Esophagus squamous epithelium (tissue), 5 donors: ENCODE measurements at regions not wholly inside any gene's neighbourhood (a gene's known extent, or its start where the extent isn't known, plus 50 kb on each side); places are given as distances from the start of the nearest gene placed in this dataset.

Experiments
- DNase-seq: peaks from one replicate; lab custom pipeline; 2025; lab: John Stamatoyannopoulos, UW
- H3K27ac ChIP-seq, 4 donors: fragments of 200-600 bp; sonication (generic); one replicate each; pipeline ENCODE4 v1.5.1; 2016 to 2019; ENCODE audit warnings: mild to moderate bottlenecking in 1 of 4
- H3K27me3 ChIP-seq, 4 donors: fragments of 200-600 bp; sonication (generic); 1 replicate in 3 of 4; 2 replicates in 1 of 4; pipeline versions ENCODE4 v1.5.1 to v1.6.0; 2017 to 2021; ENCODE audit warnings: antibody characterized with exemption in 1 of 4
- H3K36me3 ChIP-seq, 3 donors: fragments of 200-600 bp; sonication (generic); one replicate each; pipeline ENCODE4 v1.5.1; 2016 to 2019
- H3K4me1 ChIP-seq, 3 donors: fragments of 200-600 bp; sonication (generic); one replicate each; pipeline ENCODE4 v1.5.1; 2017 to 2019
- H3K4me3 ChIP-seq, 4 donors: fragments of 200-600 bp; sonication (generic); 1 replicate in 3 of 4; 2 replicates in 1 of 4; pipeline ENCODE4 v1.5.1; 2016 to 2019; ENCODE audit warnings: mild to moderate bottlenecking in 2 of 4, moderate library complexity in 1 of 4
- H3K9me3 ChIP-seq, 3 donors: fragments of 200-600 bp; sonication (generic); one replicate each; pipeline ENCODE4 v1.5.1; 2016 to 2019
- CTCF ChIP-seq, 6 experiments: fragments of 450-650 bp in 4 of 6; fragments of 200-600 bp in 2 of 6; sonication (generic) in 2 of 6; IDR thresholded peaks; one replicate each; pipeline ENCODE4 v1.5.1; 2016 to 2019; ENCODE audit warnings: antibody characterized with exemption in 6 of 6, mild to moderate bottlenecking in 4 of 6, moderate library complexity in 4 of 6
- POLR2A ChIP-seq, 4 donors: fragments of 450-650 bp; IDR thresholded peaks; one replicate each; pipeline ENCODE4 v1.6.1; 2017; ENCODE audit warnings: antibody characterized with exemption in 4 of 4, mild to moderate bottlenecking in 4 of 4, moderate library complexity in 3 of 4
- WGBS, 2 donors: methylation state at CpG; one replicate each; pipeline ENCODE4 v1.1.5; 2018; 5-methylcytosine and 5-hydroxymethylcytosine counted together
- intact Hi-C: fragments of 100-400 bp; cut with DNase I; formaldehyde crosslinking; loops from one replicate; pipeline ENCODE4 v1.15.0; 2022
- donor health status: DM: yes; HTN: yes; CAD: no.

GRCh38 chr1:190540366-190540765 is 62.7 kb upstream of the BRINP3 start:
- TF ChIP-seq POLR2A (IDR thresholded peaks at IDR 0.05) (no peak), CTCF (IDR thresholded peaks at IDR 0.05) (no peak)
- no peaks in the 10 kb centered on the region for H3K36me3 ChIP-seq
- intact Hi-C loops, result no loop called here
- H3K9me3 ChIP-seq, result no peaks in the 10 kb centered on the region
- no peaks in the 10 kb centered on the region for H3K4me1 ChIP-seq
- no peak for DNase-seq
- no peaks in the 10 kb centered on the region for H3K27me3 ChIP-seq
- no peak overlapping the region for H3K27ac ChIP-seq
- H3K4me3 ChIP-seq, result no peak overlapping the region

- no peaks in the 10 kb centered on the region for H3K27me3 ChIP-seq
- TF ChIP-seq POLR2A (IDR thresholded peaks at IDR 0.05) (no peak), CTCF (IDR thresholded peaks at IDR 0.05) (no peak)
- peaks cover 0 to 3% (median 0%) of the 10 kb centered on the region in 3 donors for H3K9me3 ChIP-seq
- no peak overlapping the region for H3K4me3 ChIP-seq
- DNase-seq, result no peak
- no peak overlapping the region for H3K27ac ChIP-seq
- H3K36me3 ChIP-seq, result no peaks in the 10 kb centered on the region
- 36 to 68% methylated on average over 1 of the region's 1 CpG for WGBS, 2 donors
- H3K4me1 ChIP-seq, result no peaks in the 10 kb centered on the region
- intact Hi-C loops, result no loop called here
These were observed 74.0 kb upstream of the BRINP3 start for GRCh38 chr1:190551638-190552037.

- no peak overlapping the region for H3K4me3 ChIP-seq
- intact Hi-C loops, result no loop called here
- no peaks in the 10 kb centered on the region for H3K4me1 ChIP-seq
- H3K27ac ChIP-seq, result no peak overlapping the region
- TF ChIP-seq POLR2A (IDR thresholded peaks at IDR 0.05) (no peak), CTCF (IDR thresholded peaks at IDR 0.05) (no peak)
- no peaks in the 10 kb centered on the region for H3K36me3 ChIP-seq
- H3K9me3 ChIP-seq, result peaks cover 0 to 4% (median 0%) of the 10 kb centered on the region in 3 donors
- WGBS, 2 donors, result 69 to 71% methylated on average over 1 of the region's 1 CpG
- no peak for DNase-seq
- no peaks in the 10 kb centered on the region for H3K27me3 ChIP-seq
These were observed 82.6 kb upstream of the BRINP3 start for GRCh38 chr1:190560161-190560681.

GRCh38 chr1:190563230-190563629 is 85.6 kb upstream of the BRINP3 start:
- TF ChIP-seq CTCF (IDR thresholded peaks at IDR 0.05), result no peak
- TF ChIP-seq POLR2A (IDR thresholded peaks at IDR 0.05), result no peak
- DNase-seq, result no peak
- WGBS, 2 donors, result 45 to 71% methylated on average over 3 to 7 of the region's 9 CpGs
- peaks cover 0 to 4% (median 0%) of the 10 kb centered on the region in 3 donors for H3K9me3 ChIP-seq
- intact Hi-C loops, result no loop called here
- no peak overlapping the region for H3K27ac ChIP-seq
- no peaks in the 10 kb centered on the region for H3K27me3 ChIP-seq
- H3K4me3 ChIP-seq, result no peak overlapping the region
- no peaks in the 10 kb centered on the region for H3K4me1 ChIP-seq
- H3K36me3 ChIP-seq, result no peaks in the 10 kb centered on the region

GRCh38 chr1:190564117-190564516 is 86.5 kb upstream of the BRINP3 start:
- no peak for TF ChIP-seq CTCF (IDR thresholded peaks at IDR 0.05)
- TF ChIP-seq POLR2A (IDR thresholded peaks at IDR 0.05), result no peak
- no peaks in the 10 kb centered on the region for H3K4me1 ChIP-seq
- peaks cover 0 to 4% (median 0%) of the 10 kb centered on the region in 3 donors for H3K9me3 ChIP-seq
- no peak for DNase-seq
- H3K4me3 ChIP-seq, result no peak overlapping the region
- H3K27me3 ChIP-seq, result no peaks in the 10 kb centered on the region
- intact Hi-C loops, result no loop called here
- no peaks in the 10 kb centered on the region for H3K36me3 ChIP-seq
- H3K27ac ChIP-seq, result no peak overlapping the region
- 82 to 94% methylated on average over 2 of the region's 2 CpGs for WGBS, 2 donors
